ENCODE measurements at regions not wholly inside any gene's neighbourhood (a gene's known extent, or its start where the extent isn't known, plus 50 kb on each side); places are given as distances from the start of the nearest gene placed in this dataset.

- TF ChIP-seq NCOA6 (IDR thresholded peaks at IDR 0.05) (no peak), CREB3L1 (IDR thresholded peaks at IDR 0.05; ENCODE audit: borderline replicate concordance, low read depth) (no peak), ZNF511 (CRISPR knock-in tag; IDR thresholded peaks at IDR 0.05) (no peak)
Observed at GRCh38 chr5:122629121-122629677, 145.7 kb upstream of the SNX2 start (continued).

- 0% methylated on average over 1 of the region's 1 CpG for WGBS (ENCODE audit: insufficient coverage, low coverage, missing lambda C conversion rate)
- CTCF ChIA-PET (ENCODE audit: low intra/inter-chr PET ratio): no interaction called here
- FAIRE-seq: no peak
Observed at GRCh38 chr5:122638581-122638980, 136.3 kb upstream of the SNX2 start.

More at GRCh38 chr5:122638581-122638980, 136.3 kb upstream of the SNX2 start:
- H3K9me1 ChIP-seq (ENCODE audit: control insufficient read depth, insufficient read depth, low read length): no peaks in the 10 kb centered on the region
- POLR2A ChIA-PET: no interaction called here
- in situ Hi-C loops (cut with MboI): no loop called here
- intact Hi-C loops (cut with micrococcal nuclease): no loop called here
- no peaks in the 10 kb centered on the region for H3K4me1 ChIP-seq (replicated peaks in 1 of 2; ENCODE audit: control insufficient read depth in 2 of 2, insufficient read depth in 2 of 2, low read length in 2 of 2)
- no peak overlapping the region for H3K9ac ChIP-seq (ENCODE audit: insufficient read depth in 1 of 2, low read depth in 2 of 2, low read length in 2 of 2)
- H3K4me3 ChIP-seq: no peak overlapping the region
- no peak overlapping the region for H3K4me2 ChIP-seq (ENCODE audit: insufficient read depth, low read length)
- no peaks in the 10 kb centered on the region for H3K9me3 ChIP-seq (replicated peaks; ENCODE audit: control insufficient read depth, insufficient read depth, low read depth, low read length)
- no TSS peak for BruUV-seq (replicated peaks)
- no peak overlapping the region for H2AFZ ChIP-seq (ENCODE audit: low read depth, low read length)
- no peaks in the 10 kb centered on the region for H3K36me3 ChIP-seq (ENCODE audit: control insufficient read depth, insufficient read depth, low read length)
- ATAC-seq (no peak), DNase-seq (ENCODE audit: extremely low read depth in 1 of 4, low spot score in 3 of 4) (no peak)
- no peaks in the 10 kb centered on the region for H3K79me2 ChIP-seq (ENCODE audit: control insufficient read depth, insufficient read depth, low read length)
- H4K20me1 ChIP-seq (replicated peaks; ENCODE audit: control insufficient read depth, insufficient read depth, low read length): no peaks in the 10 kb centered on the region
- no peaks in the 10 kb centered on the region for H3K27me3 ChIP-seq (ENCODE audit: control insufficient read depth in 2 of 2, insufficient read depth in 2 of 2, low read length in 2 of 2)
- TF ChIP-seq SMAD1 (IDR thresholded peaks at IDR 0.05; ENCODE audit: low read depth, low read length, partially characterized antibody): no peak
- TF ChIP-seq AFF1 (IDR thresholded peaks at IDR 0.05; ENCODE audit: low read depth in 1 of 2, partially characterized antibody in 2 of 2): no peak
- no peak for TF ChIP-seq ZNF696 (CRISPR knock-in tag; conservative IDR thresholded peaks at IDR 0.05)
- no peak for TF ChIP-seq FOSL1 (tag; conservative IDR thresholded peaks at IDR 0.05)
- TF ChIP-seq ZNF695 (CRISPR knock-in tag; IDR thresholded peaks at IDR 0.05): no peak
- no peak overlapping the region for H3K27ac ChIP-seq (ENCODE audit: extremely low read depth, low read depth, low read length)
